Neuronal stem cell (in vitro differentiated cells): ENCODE measurements at regions not wholly inside any gene's neighbourhood (a gene's known extent, or its start where the extent isn't known, plus 50 kb on each side); places are given as distances from the start of the nearest gene placed in this dataset.

ENCODE experiments used
- DNase-seq: peaks from one replicate; pipeline ENCODE4 v3.0.0-alpha.2; 2013; ENCODE audit warnings: low spot score
- H2AFZ ChIP-seq: one replicate; pipeline ENCODE4 v1.6.1; 2013; ENCODE audit warnings: mild to moderate bottlenecking, low read length, inconsistent platforms
- H2AK5ac ChIP-seq: 2 replicates; pipeline ENCODE4 v1.6.1; 2013; ENCODE audit warnings: low read depth, mild to moderate bottlenecking, inconsistent platforms, low read length, moderate library complexity, mixed read lengths
- H2BK120ac ChIP-seq: 2 replicates; pipeline ENCODE4 v1.6.1; 2013; ENCODE audit warnings: low read depth, mild to moderate bottlenecking, inconsistent platforms, low read length, moderate library complexity, mixed read lengths
- H2BK12ac ChIP-seq: one replicate; pipeline ENCODE4 v1.6.1; 2013; ENCODE audit warnings: low read length, inconsistent platforms
- H2BK15ac ChIP-seq: 2 replicates; pipeline ENCODE4 v1.6.1; 2013; ENCODE audit warnings: mild to moderate bottlenecking, low read length, inconsistent platforms, mixed read lengths
- H2BK5ac ChIP-seq: one replicate; pipeline ENCODE4 v1.6.1; 2013; ENCODE audit warnings: inconsistent platforms, mild to moderate bottlenecking, low read length, moderate library complexity
- H3K14ac ChIP-seq: one replicate; pipeline ENCODE4 v1.6.1; 2013; ENCODE audit warnings: low read length, inconsistent platforms
- H3K18ac ChIP-seq: 2 replicates; pipeline ENCODE4 v1.6.1; 2013; ENCODE audit warnings: low read length, inconsistent platforms
- H3K23ac ChIP-seq: 2 replicates; pipeline ENCODE4 v1.6.1; 2013; ENCODE audit warnings: low read depth, mild to moderate bottlenecking, mixed read lengths, low read length, inconsistent platforms; ENCODE audit not compliant: poor library complexity
- H3K27ac ChIP-seq: replicated peaks from 3 replicates; pipeline ENCODE4 v1.5.1; 2013; ENCODE audit warnings: low read length, inconsistent platforms
- H3K27me3 ChIP-seq, 3 experiments: 2 replicates each; pipeline ENCODE4 v1.6.1; 2013; ENCODE audit warnings: low read length in 3 of 3, mild to moderate bottlenecking in 2 of 3, inconsistent platforms in 1 of 3, low read depth in 1 of 3, mixed read lengths in 1 of 3, moderate library complexity in 1 of 3; ENCODE audit not compliant: control insufficient read depth in 3 of 3, insufficient read depth in 3 of 3
- H3K36me3 ChIP-seq, 2 donors: replicated peaks in 1 of 2; 2 replicates each; pipeline ENCODE4 v1.6.1; 2013; ENCODE audit warnings: low read length in 2 of 2; ENCODE audit not compliant: control insufficient read depth in 2 of 2, insufficient read depth in 2 of 2
- H3K4ac ChIP-seq: 2 replicates; pipeline ENCODE4 v1.6.1; 2013; ENCODE audit warnings: inconsistent platforms, mild to moderate bottlenecking, low read length, moderate library complexity
- H3K4me1 ChIP-seq, 2 donors: 1 replicate in 1 of 2; 2 replicates in 1 of 2; pipeline ENCODE4 v1.6.1; 2013; ENCODE audit warnings: low read length in 2 of 2, low read depth in 1 of 2; ENCODE audit not compliant: control insufficient read depth in 2 of 2, insufficient read depth in 1 of 2
- H3K4me2 ChIP-seq: one replicate; pipeline ENCODE4 v1.6.1; 2013; ENCODE audit warnings: mild to moderate bottlenecking, low read length, inconsistent platforms; ENCODE audit not compliant: insufficient read depth, poor library complexity, severe bottlenecking
- H3K4me3 ChIP-seq, 2 donors: 2 replicates each; pipeline ENCODE4 v1.5.1; 2013; ENCODE audit warnings: low read length in 2 of 2, mild to moderate bottlenecking in 2 of 2, inconsistent platforms in 1 of 2, moderate library complexity in 1 of 2
- H3K79me1 ChIP-seq: one replicate; pipeline ENCODE4 v1.6.1; 2013; ENCODE audit warnings: low read depth, mild to moderate bottlenecking, inconsistent platforms, low read length, moderate library complexity
- H3K9ac ChIP-seq: one replicate; pipeline ENCODE4 v1.6.1; 2013; ENCODE audit warnings: mild to moderate bottlenecking, low read depth, low read length, inconsistent platforms; ENCODE audit not compliant: poor library complexity
- H3K9me3 ChIP-seq, 2 donors: replicated peaks in 1 of 2; 2 replicates each; pipeline versions ENCODE3 to v1.6.1; 2013; ENCODE audit warnings: low read length in 2 of 2, mild to moderate bottlenecking in 2 of 2, inconsistent platforms in 1 of 2, low read depth in 1 of 2, mixed read lengths in 1 of 2, moderate library complexity in 1 of 2; ENCODE audit not compliant: control insufficient read depth in 2 of 2, insufficient read depth in 1 of 2
- H4K8ac ChIP-seq: one replicate; pipeline ENCODE4 v1.6.1; 2013; ENCODE audit warnings: low read depth, mild to moderate bottlenecking, inconsistent platforms, low read length, moderate library complexity
- H4K91ac ChIP-seq: one replicate; pipeline ENCODE4 v1.6.1; 2013; ENCODE audit warnings: low read length, low read depth, mild to moderate bottlenecking, inconsistent platforms; ENCODE audit not compliant: poor library complexity
- WGBS, 2 donors: extraction: QIAGEN DNeasy Blood & Tissue Kit; methylation state at CpG; one replicate each; pipeline ENCODE4 v1.1.7; 2013; ENCODE audit warnings: missing lambda C conversion rate in 2 of 2, mixed read lengths in 1 of 2; ENCODE audit not compliant: insufficient read length in 2 of 2, insufficient replicate concordance in 1 of 2; ENCODE audit errors: extremely low coverage in 2 of 2; 5-methylcytosine and 5-hydroxymethylcytosine counted together

GRCh38 chr18:10279471-10279870 is 175.0 kb upstream of the APCDD1 start:
- H3K27me3 ChIP-seq = no peaks in the 10 kb centered on the region
- H2BK120ac ChIP-seq = no peak overlapping the region
- no peak overlapping the region for H3K9ac ChIP-seq
- H3K4me2 ChIP-seq = no peak overlapping the region
- no peak overlapping the region for H3K23ac ChIP-seq
- WGBS, 2 donors = no CpG with 5 or more reads among the region's 4 CpGs
- H2AFZ ChIP-seq = no peak overlapping the region
- no peaks in the 10 kb centered on the region for H3K4me1 ChIP-seq
- H4K91ac ChIP-seq = no peak overlapping the region
- H3K9me3 ChIP-seq = no peaks in the 10 kb centered on the region
- H3K14ac ChIP-seq = no peak overlapping the region
- H4K8ac ChIP-seq = no peak overlapping the region
- H3K18ac ChIP-seq = no peak overlapping the region
- H2BK5ac ChIP-seq = no peak overlapping the region
- H3K4me3 ChIP-seq = no peak overlapping the region
- H3K27ac ChIP-seq = no peak overlapping the region
- H3K79me1 ChIP-seq = no peaks in the 10 kb centered on the region
- H3K4ac ChIP-seq = no peak overlapping the region
- H2AK5ac ChIP-seq = no peak overlapping the region
- DNase-seq = no peak
- no peaks in the 10 kb centered on the region for H3K36me3 ChIP-seq
- no peak overlapping the region for H2BK12ac ChIP-seq
- H2BK15ac ChIP-seq = no peak overlapping the region

DNA sequence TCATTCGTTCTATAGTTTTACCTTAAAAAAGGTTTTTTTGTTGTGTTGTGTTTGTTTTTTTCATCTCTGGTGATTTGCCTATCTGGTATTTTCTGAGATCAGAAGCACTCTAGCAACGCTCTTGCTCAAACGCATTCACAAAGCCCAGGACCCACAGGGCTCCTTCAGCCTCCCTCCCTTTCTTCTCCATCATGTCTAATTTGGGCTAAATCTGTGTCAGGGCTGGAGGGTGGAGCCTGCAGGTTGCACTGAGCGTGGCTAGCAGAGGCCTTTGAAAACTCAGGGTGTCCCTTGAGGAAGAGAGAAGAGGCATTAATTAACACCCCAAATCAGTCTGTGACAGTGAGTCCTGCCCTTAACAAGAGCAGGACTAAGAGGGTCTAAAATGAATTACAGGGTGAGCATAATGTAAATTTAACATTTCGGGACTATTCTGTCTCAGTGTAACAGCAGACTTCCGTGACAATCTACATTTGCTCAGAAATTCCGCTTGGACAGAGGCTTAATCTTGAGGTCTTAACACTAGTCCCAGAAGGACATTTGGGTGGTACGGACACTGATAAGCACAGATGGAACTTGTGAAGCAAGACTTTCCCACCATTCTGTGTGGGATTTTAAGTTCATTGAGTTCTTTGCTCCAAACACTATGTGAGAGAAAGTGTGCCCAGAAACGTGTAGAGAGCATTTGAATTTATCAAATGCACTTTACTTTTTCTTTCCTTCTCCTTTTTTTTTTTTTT is 174.4 kb upstream of the APCDD1 start:
- H3K36me3 ChIP-seq = no peaks in the 10 kb centered on the region
- no peak overlapping the region for H2AFZ ChIP-seq
- H3K79me1 ChIP-seq = no peaks in the 10 kb centered on the region
- H4K91ac ChIP-seq = no peak overlapping the region
- no peak overlapping the region for H3K9ac ChIP-seq
- no peak overlapping the region for H3K4ac ChIP-seq
- no peak overlapping the region for H3K23ac ChIP-seq
- H3K27ac ChIP-seq = no peak overlapping the region
- H3K4me2 ChIP-seq = no peak overlapping the region
- no peak overlapping the region for H2BK15ac ChIP-seq
- H3K14ac ChIP-seq = no peak overlapping the region
- no peak overlapping the region for H2AK5ac ChIP-seq
- no peaks in the 10 kb centered on the region for H3K9me3 ChIP-seq
- H3K4me3 ChIP-seq = no peak overlapping the region
- H2BK12ac ChIP-seq = no peak overlapping the region
- no CpG with 5 or more reads among the region's 9 CpGs for WGBS, 2 donors
- no peak overlapping the region for H4K8ac ChIP-seq
- no peaks in the 10 kb centered on the region for H3K4me1 ChIP-seq
- no peak for DNase-seq
- no peak overlapping the region for H2BK5ac ChIP-seq
- no peak overlapping the region for H3K18ac ChIP-seq
- H3K27me3 ChIP-seq = no peaks in the 10 kb centered on the region
- no peak overlapping the region for H2BK120ac ChIP-seq

- H3K4me2 ChIP-seq = no peak overlapping the region
- H3K4me1 ChIP-seq = no peaks in the 10 kb centered on the region
- no peaks in the 10 kb centered on the region for H3K27me3 ChIP-seq
- no peak overlapping the region for H2BK120ac ChIP-seq
- H3K9me3 ChIP-seq = peaks cover 2 to 10% of the 10 kb centered on the region in 2 donors
- no peak overlapping the region for H3K23ac ChIP-seq
- H2AFZ ChIP-seq = no peak overlapping the region
- H4K8ac ChIP-seq = no peak overlapping the region
- H2AK5ac ChIP-seq = no peak overlapping the region
- no peak overlapping the region for H2BK12ac ChIP-seq
- no peak overlapping the region for H2BK5ac ChIP-seq
- H4K91ac ChIP-seq = no peak overlapping the region
- no peak for DNase-seq
- no peak overlapping the region for H3K9ac ChIP-seq
- H3K79me1 ChIP-seq = no peaks in the 10 kb centered on the region
- H3K4me3 ChIP-seq = no peak overlapping the region
- no peak overlapping the region for H3K14ac ChIP-seq
- no CpG with 5 or more reads among the region's 13 CpGs for WGBS, 2 donors
- no peak overlapping the region for H2BK15ac ChIP-seq
- no peak overlapping the region for H3K4ac ChIP-seq
- no peak overlapping the region for H3K18ac ChIP-seq
- H3K36me3 ChIP-seq = no peaks in the 10 kb centered on the region
- no peak overlapping the region for H3K27ac ChIP-seq
Observed at GRCh38 chr18:10284540-10285282, 169.7 kb upstream of the APCDD1 start.

GRCh38 chr18:10285283-10285640 is 169.2 kb upstream of the APCDD1 start:
- H3K23ac ChIP-seq = no peak overlapping the region
- no peak overlapping the region for H3K27ac ChIP-seq
- H2AK5ac ChIP-seq = no peak overlapping the region
- H3K4me1 ChIP-seq = no peaks in the 10 kb centered on the region
- H2BK15ac ChIP-seq = no peak overlapping the region
- H2BK5ac ChIP-seq = no peak overlapping the region
- H4K91ac ChIP-seq = no peak overlapping the region
- no peaks in the 10 kb centered on the region for H3K36me3 ChIP-seq
- no peak overlapping the region for H3K14ac ChIP-seq
- no peak overlapping the region for H3K9ac ChIP-seq
- H2BK120ac ChIP-seq = no peak overlapping the region
- no CpG with 5 or more reads among the region's 3 CpGs for WGBS, 2 donors
- H4K8ac ChIP-seq = no peak overlapping the region
- H3K9me3 ChIP-seq = peaks cover 2 to 10% of the 10 kb centered on the region in 2 donors
- H2AFZ ChIP-seq = no peak overlapping the region
- no peak overlapping the region for H3K4me3 ChIP-seq
- DNase-seq = no peak
- H3K18ac ChIP-seq = no peak overlapping the region
- no peak overlapping the region for H3K4me2 ChIP-seq
- no peaks in the 10 kb centered on the region for H3K79me1 ChIP-seq
- H2BK12ac ChIP-seq = no peak overlapping the region
- no peaks in the 10 kb centered on the region for H3K27me3 ChIP-seq
- H3K4ac ChIP-seq = no peak overlapping the region
